GM19035 (cell line): ENCODE measurements at regions not wholly inside any gene's neighbourhood (a gene's known extent, or its start where the extent isn't known, plus 50 kb on each side); places are given as distances from the start of the nearest gene placed in this dataset.
"Not testable (repeated sequence)": the region's sequence is repeated elsewhere in the genome, so short reads cannot be mapped to it uniquely, and the experiment has no call there.

Experiments
- ATAC-seq: cut with Tn5 transposase; IDR thresholded peaks from one replicate; pipeline ENCODE4 v1.9.1; 2021; ENCODE audit not compliant: unreplicated experiment

- no peak for ATAC-seq
Measured at GRCh38 chr12:68477906-68478305, 132.8 kb upstream of the RAP1B start.

- ATAC-seq, result no peak
Measured at GRCh38 chr12:68478516-68479260, 132.0 kb upstream of the RAP1B start.

- ATAC-seq, result no peak
Measured at GRCh38 chr12:68479261-68479895, 131.3 kb upstream of the RAP1B start.

- no peak for ATAC-seq
Measured at GRCh38 chr12:68479896-68480291, 130.8 kb upstream of the RAP1B start.

GRCh38 chr12:68480526-68480925 lies 130.2 kb upstream of the RAP1B start:
- ATAC-seq, result no peak

- ATAC-seq, result peak; percentile 59
Measured at GRCh38 chr12:68481181-68481941, 129.3 kb upstream of the RAP1B start.

- ATAC-seq, result no peak
Measured at GRCh38 chr12:68482014-68482413, 128.7 kb upstream of the RAP1B start.

- peak; percentile 81 for ATAC-seq
Measured at GRCh38 chr12:68482660-68483059, 128.0 kb upstream of the RAP1B start.

GRCh38 chr12:68483592-68484383 lies 126.9 kb upstream of the RAP1B start:
- ATAC-seq, result no peak

- not testable (repeated sequence) for ATAC-seq
Measured at GRCh38 chr12:68484578-68484977, 126.1 kb upstream of the RAP1B start.

GRCh38 chr12:68486449-68486848 lies 124.2 kb upstream of the RAP1B start:
- not testable (repeated sequence) for ATAC-seq

GRCh38 chr12:68487721-68488309 lies 122.9 kb upstream of the RAP1B start:
- ATAC-seq, result no peak

GRCh38 chr12:68489273-68489672 lies 121.4 kb upstream of the RAP1B start:
- no peak for ATAC-seq

GRCh38 chr12:68490476-68490875 lies 120.2 kb upstream of the RAP1B start:
- no peak for ATAC-seq

GRCh38 chr12:68491204-68491960 lies 119.3 kb upstream of the RAP1B start:
- ATAC-seq, result no peak

- ATAC-seq, result no peak
Measured at GRCh38 chr12:68495336-68496070, 115.2 kb upstream of the RAP1B start.

GRCh38 chr12:68497107-68497506 lies 113.6 kb upstream of the RAP1B start:
- peak; percentile 73 for ATAC-seq

- no peak for ATAC-seq
Measured at GRCh38 chr12:68497702-68498101, 113.0 kb upstream of the RAP1B start.

GRCh38 chr12:68498736-68499135 lies 112.0 kb upstream of the RAP1B start:
- ATAC-seq, result no peak
